GM21825 (cell line): ENCODE measurements at regions not wholly inside any gene's neighbourhood (a gene's known extent, or its start where the extent isn't known, plus 50 kb on each side); places are given as distances from the start of the nearest gene placed in this dataset.

Experiments
- ATAC-seq: cut with Tn5 transposase; IDR thresholded peaks from one replicate; pipeline ENCODE4 v1.9.1; 2021; ENCODE audit warnings: mild to moderate bottlenecking, moderate library complexity; ENCODE audit not compliant: unreplicated experiment

DNA sequence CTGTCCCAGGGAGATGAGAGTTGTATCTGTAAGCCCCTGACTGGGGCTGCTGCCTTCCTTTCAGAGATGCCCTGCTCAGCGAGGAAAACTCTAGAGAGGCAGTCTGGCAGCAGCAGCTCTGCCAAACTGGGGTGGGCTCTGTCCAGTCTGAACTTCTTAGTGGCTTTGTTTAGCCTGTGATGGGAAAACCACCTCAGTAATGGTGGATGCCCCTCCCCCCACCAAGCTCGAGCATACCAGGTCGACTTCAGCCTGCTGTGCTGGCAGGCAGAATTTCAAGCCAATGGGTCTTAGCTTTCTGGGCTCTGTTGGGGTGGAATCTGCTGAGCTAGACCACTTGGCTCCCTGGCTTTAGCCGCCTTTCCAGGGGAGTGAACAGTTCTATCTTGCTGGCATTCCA lies 218.3 kb downstream of the TUSC7 start:
- no peak for ATAC-seq

DNA sequence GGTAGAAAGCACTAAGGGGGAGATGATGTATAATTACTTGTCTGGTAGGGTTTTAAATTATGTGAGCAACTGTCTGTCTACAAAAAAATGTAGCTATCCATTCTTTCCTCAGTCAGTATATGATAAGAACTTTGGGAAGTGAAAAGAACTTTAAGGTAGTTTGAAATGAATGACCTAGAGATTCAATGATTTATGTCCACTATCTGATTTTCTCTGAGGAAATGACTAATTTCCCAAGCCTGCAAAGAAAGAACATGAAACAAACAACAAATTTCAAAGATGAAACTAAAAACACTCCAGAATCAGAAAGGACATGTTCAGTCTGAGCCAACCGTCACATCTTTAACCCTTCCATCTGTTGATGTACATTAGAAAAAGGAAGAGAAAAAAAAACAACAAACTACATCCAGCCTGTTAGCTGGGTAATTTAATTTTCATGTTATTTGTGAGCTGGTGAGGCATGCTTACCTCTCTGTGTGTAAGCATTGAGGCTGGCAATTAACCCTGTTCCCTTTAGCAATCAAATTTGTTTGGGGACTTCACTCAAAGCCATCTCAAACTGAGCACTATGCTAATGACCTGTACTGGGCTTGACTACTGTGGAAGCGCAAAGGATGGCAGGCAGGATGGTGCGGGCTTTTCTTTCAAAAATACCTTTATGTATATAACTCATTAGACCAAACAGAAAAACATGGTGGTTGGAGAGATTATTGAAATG lies 220.1 kb downstream of the TUSC7 start:
- no peak for ATAC-seq

GRCh38 chr3:116930786-116931185 lies 221.2 kb downstream of the TUSC7 start:
- ATAC-seq, result no peak

GRCh38 chr3:116939091-116939490 lies 229.5 kb downstream of the TUSC7 start:
- ATAC-seq, result no peak

GRCh38 chr3:116939550-116939949 lies 230.0 kb downstream of the TUSC7 start:
- ATAC-seq, result no peak

GRCh38 chr3:116940719-116941118 lies 231.1 kb downstream of the TUSC7 start:
- no peak for ATAC-seq

GRCh38 chr3:116946376-116946775 lies 236.8 kb downstream of the TUSC7 start:
- no peak for ATAC-seq

DNA sequence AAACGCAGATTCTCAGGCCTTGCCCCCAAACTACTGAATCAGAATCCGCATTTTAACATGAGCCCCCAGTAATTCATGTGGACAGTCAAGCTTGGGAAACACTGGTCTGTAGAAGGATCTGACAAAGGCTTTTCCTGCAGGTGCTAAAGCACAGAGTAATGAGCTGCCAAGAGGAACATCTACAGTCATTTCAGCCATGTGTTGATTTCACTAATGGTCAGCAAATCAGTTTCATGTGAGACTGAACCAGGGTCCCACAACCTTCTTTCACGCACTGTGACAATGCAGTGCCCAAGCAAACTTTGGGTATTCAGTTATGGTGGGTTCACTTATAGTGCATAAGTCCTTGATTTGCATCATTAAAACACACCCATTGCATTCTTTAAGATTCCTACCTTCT lies 237.6 kb downstream of the TUSC7 start:
- no peak for ATAC-seq

- no peak for ATAC-seq
These were observed 238.2 kb downstream of the TUSC7 start for GRCh38 chr3:116947809-116948208.

DNA sequence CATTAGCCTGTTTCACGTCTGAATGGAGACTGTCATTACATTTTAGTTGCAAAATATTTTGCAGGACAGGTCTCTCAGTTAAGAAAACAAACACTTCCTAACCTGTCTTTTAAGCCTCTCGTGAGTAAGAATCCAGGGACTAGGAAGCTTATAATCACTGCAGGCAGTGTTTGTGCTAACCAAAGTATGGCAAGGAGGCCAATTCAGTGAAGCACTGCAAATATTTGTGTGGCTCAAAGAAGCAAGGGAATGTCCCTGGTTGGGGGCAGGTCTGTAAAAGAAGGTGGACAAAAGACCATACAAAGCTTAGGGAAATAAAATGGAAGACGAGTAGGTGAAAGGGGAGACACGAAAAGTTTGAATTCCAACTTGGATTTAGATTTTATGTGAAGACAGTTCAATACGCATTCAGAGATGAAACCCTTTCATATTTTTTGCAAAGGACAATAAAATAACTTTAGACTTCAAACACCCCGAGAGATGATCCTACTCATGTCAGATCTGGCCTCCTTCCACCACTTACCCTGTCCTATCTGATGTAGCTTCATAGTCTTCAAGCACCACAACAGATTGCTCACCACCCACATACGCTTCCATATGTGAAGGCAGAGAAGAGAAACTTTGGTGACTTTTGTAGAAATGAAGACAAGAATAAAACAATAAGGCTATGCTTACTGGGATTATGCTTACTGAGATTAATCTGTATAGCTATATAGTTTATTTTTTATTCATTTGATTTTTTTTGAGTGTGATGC lies 240.9 kb downstream of the TUSC7 start:
- ATAC-seq, result no peak

DNA sequence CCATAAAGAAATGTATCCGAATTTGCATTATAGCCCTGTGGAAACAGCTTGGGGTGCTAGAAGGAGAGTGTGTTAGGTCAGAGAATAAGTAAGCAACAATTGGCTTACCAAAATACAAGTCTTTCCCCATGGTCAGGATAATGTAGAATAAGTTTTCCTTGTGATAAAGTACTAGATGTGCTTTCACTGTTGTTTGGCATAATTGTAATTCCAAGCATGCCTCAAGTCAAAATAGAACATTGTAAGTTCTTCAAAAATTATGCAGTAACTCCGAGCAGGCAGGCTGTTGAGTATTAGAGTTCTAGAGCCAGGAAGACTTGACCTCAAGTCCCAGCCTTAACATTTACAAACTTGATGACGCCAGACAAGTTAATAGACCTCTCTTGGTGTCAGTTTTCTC lies 242.0 kb downstream of the TUSC7 start:
- ATAC-seq, result no peak

GRCh38 chr3:116958291-116958690 lies 248.7 kb downstream of the TUSC7 start:
- no peak for ATAC-seq

GRCh38 chr3:116961106-116961505 lies 251.5 kb downstream of the TUSC7 start:
- no peak for ATAC-seq

- no peak for ATAC-seq
These were observed 254.2 kb downstream of the TUSC7 start for GRCh38 chr3:116963802-116964201.

DNA sequence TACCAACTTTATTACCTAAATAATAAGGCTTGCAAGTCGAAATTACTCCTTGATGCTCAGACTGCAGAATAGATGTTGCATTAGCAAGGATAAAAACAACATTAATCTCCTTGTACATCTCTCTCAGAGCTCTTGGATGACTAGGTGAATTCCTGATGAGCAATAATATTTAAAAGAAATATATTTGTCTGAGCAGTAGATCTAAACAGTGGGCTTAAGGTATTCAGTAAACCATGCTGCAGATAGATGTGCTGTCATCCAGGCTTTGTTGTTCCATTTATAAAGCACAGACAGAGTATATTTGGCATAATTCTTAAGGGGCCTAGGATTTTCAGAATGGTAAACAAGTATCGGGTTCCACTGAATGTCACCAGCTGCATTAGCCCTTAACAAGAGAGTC lies 257.1 kb downstream of the TUSC7 start:
- ATAC-seq, result no peak

GRCh38 chr3:116969135-116969534 lies 259.6 kb downstream of the TUSC7 start:
- ATAC-seq, result no peak

GRCh38 chr3:116969646-116970045 lies 260.1 kb downstream of the TUSC7 start:
- no peak for ATAC-seq

- no peak for ATAC-seq
These were observed 262.0 kb downstream of the TUSC7 start for GRCh38 chr3:116971531-116971930.

DNA sequence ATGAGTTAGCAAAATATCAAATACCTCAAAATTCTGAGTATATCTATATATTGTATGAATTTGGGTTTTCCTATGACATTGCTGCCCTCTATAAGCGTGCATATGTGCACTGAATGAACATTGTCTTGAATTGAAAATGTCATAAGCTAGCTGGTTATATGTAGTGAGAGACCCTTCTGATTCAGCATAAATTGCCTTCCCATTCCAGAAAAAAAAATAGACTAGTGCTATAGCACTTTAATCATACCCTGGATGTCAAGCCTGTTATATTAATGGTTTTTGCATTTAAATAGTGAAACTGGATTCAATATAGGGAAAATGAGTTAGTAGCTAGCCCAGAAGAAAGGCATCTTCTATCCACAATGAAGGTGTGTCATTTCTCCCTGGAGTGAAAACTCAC lies 265.1 kb downstream of the TUSC7 start:
- no peak for ATAC-seq

- no peak for ATAC-seq
These were observed 267.9 kb downstream of the TUSC7 start for GRCh38 chr3:116977441-116977840.

- no peak for ATAC-seq
These were observed 270.5 kb downstream of the TUSC7 start for GRCh38 chr3:116980099-116980498.

DNA sequence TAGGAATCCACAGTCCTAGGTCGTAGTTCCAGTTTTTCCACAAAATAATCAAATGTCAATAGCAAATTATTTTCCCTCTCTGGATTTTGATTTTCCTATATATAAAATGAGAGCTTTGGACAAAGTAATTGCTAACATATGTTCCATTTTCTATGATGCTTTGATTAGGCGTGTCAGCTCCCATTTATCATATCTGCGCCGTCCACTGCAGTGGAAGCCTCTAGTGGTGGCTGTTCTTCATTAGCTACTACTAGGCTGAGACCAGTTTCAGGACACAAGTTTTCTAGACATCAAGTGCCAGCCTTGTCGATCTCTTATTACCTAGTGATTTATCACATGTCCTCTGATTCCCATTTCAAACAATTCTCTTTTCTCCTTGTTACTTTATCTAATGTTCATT lies 271.5 kb downstream of the TUSC7 start:
- ATAC-seq, result no peak

- no peak for ATAC-seq
These were observed 274.7 kb downstream of the TUSC7 start for GRCh38 chr3:116984301-116984700.
